Neural crest cell (in vitro differentiated cells): ENCODE measurements at regions not wholly inside any gene's neighbourhood (a gene's known extent, or its start where the extent isn't known, plus 50 kb on each side); places are given as distances from the start of the nearest gene placed in this dataset.

Experiments used
- DNase-seq: peaks from one replicate; pipeline ENCODE4 v3.0.0; 2021; ENCODE audit warnings: low read depth, mixed read lengths, low spot score
- H3K27ac Mint-ChIP-seq: one replicate; pipeline ENCODE4 v1.8.0; 2021; ENCODE audit warnings: mild to moderate bottlenecking, mixed read lengths; ENCODE audit not compliant: unreplicated experiment
- H3K27me3 Mint-ChIP-seq: 2 replicates; pipeline ENCODE4 v1.8.0; 2021; ENCODE audit warnings: low read depth, mild to moderate bottlenecking, mixed read lengths
- H3K36me3 Mint-ChIP-seq: 2 replicates; pipeline ENCODE4 v1.8.0; 2021; ENCODE audit warnings: low read depth, mild to moderate bottlenecking, mixed read lengths
- H3K4me1 Mint-ChIP-seq: 2 replicates; pipeline ENCODE4 v1.8.0; 2021; ENCODE audit warnings: mixed read lengths
- H3K4me3 Mint-ChIP-seq: one replicate; pipeline ENCODE4 v1.8.0; 2021; ENCODE audit warnings: mild to moderate bottlenecking, mixed read lengths
- H3K9me3 Mint-ChIP-seq: 2 replicates; pipeline ENCODE4 v1.8.0; 2021; ENCODE audit warnings: mixed read lengths
- CTCF ChIP-seq: fragments of 200-600 bp; sonication (generic); conservative IDR thresholded peaks from 2 replicates; pipeline ENCODE4 v1.5.0; 2021; ENCODE audit warnings: antibody characterized with exemption, mild to moderate bottlenecking

GRCh38 chr3:79872483-79872882, 104.7 kb upstream of the ROBO1 start:
- H3K27me3 Mint-ChIP-seq, result no peaks in the 10 kb centered on the region
- no peak overlapping the region for H3K4me3 Mint-ChIP-seq
- TF ChIP-seq CTCF, result no peak
- no peaks in the 10 kb centered on the region for H3K9me3 Mint-ChIP-seq
- DNase-seq, result no peak
- H3K27ac Mint-ChIP-seq, result no peak overlapping the region
- H3K4me1 Mint-ChIP-seq, result no peaks in the 10 kb centered on the region
- no peaks in the 10 kb centered on the region for H3K36me3 Mint-ChIP-seq

- Mint-ChIP-seq H3K9me3 (no peaks in the 10 kb centered on the region), H3K27ac (no peak overlapping the region), H3K27me3 (no peaks in the 10 kb centered on the region), H3K4me3 (no peak overlapping the region), H3K36me3 (no peaks in the 10 kb centered on the region), H3K4me1 (no peaks in the 10 kb centered on the region)
- no peak for DNase-seq
- TF ChIP-seq CTCF, result no peak
Observed at GRCh38 chr3:79871656-79872055, 103.9 kb upstream of the ROBO1 start.

GRCh38 chr3:79870313-79870620, 102.5 kb upstream of the ROBO1 start:
- DNase-seq, result no peak
- Mint-ChIP-seq H3K9me3 (no peaks in the 10 kb centered on the region), H3K4me3 (no peak overlapping the region), H3K36me3 (no peaks in the 10 kb centered on the region), H3K4me1 (no peaks in the 10 kb centered on the region), H3K27me3 (no peaks in the 10 kb centered on the region), H3K27ac (no peak overlapping the region)
- TF ChIP-seq CTCF, result no peak

GRCh38 chr3:79869461-79870312, 101.9 kb upstream of the ROBO1 start:
- H3K4me1 Mint-ChIP-seq, result no peaks in the 10 kb centered on the region
- H3K27me3 Mint-ChIP-seq, result no peaks in the 10 kb centered on the region
- no peak for DNase-seq
- no peak overlapping the region for H3K4me3 Mint-ChIP-seq
- no peak overlapping the region for H3K27ac Mint-ChIP-seq
- no peaks in the 10 kb centered on the region for H3K9me3 Mint-ChIP-seq
- no peak for TF ChIP-seq CTCF
- no peaks in the 10 kb centered on the region for H3K36me3 Mint-ChIP-seq

GRCh38 chr3:79866162-79866561, 98.4 kb upstream of the ROBO1 start:
- Mint-ChIP-seq H3K27me3 (no peaks in the 10 kb centered on the region), H3K27ac (no peak overlapping the region), H3K4me3 (no peak overlapping the region), H3K36me3 (no peaks in the 10 kb centered on the region), H3K4me1 (no peaks in the 10 kb centered on the region), H3K9me3 (peaks cover 5% of the 10 kb centered on the region)
- no peak for TF ChIP-seq CTCF
- DNase-seq, result no peak
